Tibial nerve (tissue), 4 donors: ENCODE measurements at regions not wholly inside any gene's neighbourhood (a gene's known extent, or its start where the extent isn't known, plus 50 kb on each side); places are given as distances from the start of the nearest gene placed in this dataset.

Source experiments
- DNase-seq, 2 donors: peaks; one replicate each; pipeline ENCODE4 v3.0.0-alpha.2; 2019; ENCODE audit warnings: low spot score in 2 of 2
- H3K27ac ChIP-seq, 4 donors: fragments of 200-600 bp; sonication (generic) in 3 of 4; one replicate each; pipeline ENCODE4 v1.5.1; 2017 to 2019; ENCODE audit warnings: mild to moderate bottlenecking in 1 of 4
- H3K27me3 ChIP-seq, 2 donors: fragments of 200-600 bp; sonication (generic) in 1 of 2; one replicate each; pipeline versions ENCODE4 v1.5.1 to v1.6.0; 2017 to 2019
- H3K36me3 ChIP-seq, 3 donors: fragments of 200-600 bp; sonication (generic); one replicate each; pipeline ENCODE4 v1.5.1; 2018 to 2019
- H3K4me1 ChIP-seq, 4 donors: fragments of 200-600 bp; sonication (generic) in 3 of 4; one replicate each; pipeline ENCODE4 v1.5.1; 2017 to 2019
- H3K4me3 ChIP-seq, 4 donors: fragments of 200-600 bp; sonication (generic) in 3 of 4; one replicate each; pipeline ENCODE4 v1.5.1; 2017 to 2019; ENCODE audit warnings: mild to moderate bottlenecking in 1 of 4, moderate library complexity in 1 of 4
- H3K9me3 ChIP-seq, 4 donors: fragments of 200-600 bp; sonication (generic) in 3 of 4; one replicate each; pipeline ENCODE4 v1.5.1; 2017 to 2019
- EP300 ChIP-seq, 2 donors: sonication (generic); formaldehyde crosslinking; IDR thresholded peaks; one replicate each; pipeline ENCODE4 v1.6.1; 2017; ENCODE audit warnings: antibody characterized with exemption in 2 of 2, mild to moderate bottlenecking in 1 of 2
- POLR2A ChIP-seq, 2 donors: fragments of 450-650 bp; IDR thresholded peaks; one replicate each; pipeline ENCODE4 v1.6.1; 2017; ENCODE audit warnings: antibody characterized with exemption in 2 of 2, mild to moderate bottlenecking in 2 of 2, moderate library complexity in 2 of 2
- WGBS, 2 donors: methylation state at CpG; one replicate each; pipeline ENCODE4 v1.1.5; 2018; 5-methylcytosine and 5-hydroxymethylcytosine counted together
- TF ChIP-seq, protein P1 (sequence below), 5 experiments: fragments of 200-600 bp in 3 of 5; fragments of 450-650 bp in 2 of 5; sonication (generic) in 3 of 5; IDR thresholded peaks; one replicate each; pipeline ENCODE4 v1.5.1; 2016 to 2019; ENCODE audit warnings: antibody characterized with exemption in 5 of 5, mild to moderate bottlenecking in 3 of 5, moderate library complexity in 2 of 5

DNA sequence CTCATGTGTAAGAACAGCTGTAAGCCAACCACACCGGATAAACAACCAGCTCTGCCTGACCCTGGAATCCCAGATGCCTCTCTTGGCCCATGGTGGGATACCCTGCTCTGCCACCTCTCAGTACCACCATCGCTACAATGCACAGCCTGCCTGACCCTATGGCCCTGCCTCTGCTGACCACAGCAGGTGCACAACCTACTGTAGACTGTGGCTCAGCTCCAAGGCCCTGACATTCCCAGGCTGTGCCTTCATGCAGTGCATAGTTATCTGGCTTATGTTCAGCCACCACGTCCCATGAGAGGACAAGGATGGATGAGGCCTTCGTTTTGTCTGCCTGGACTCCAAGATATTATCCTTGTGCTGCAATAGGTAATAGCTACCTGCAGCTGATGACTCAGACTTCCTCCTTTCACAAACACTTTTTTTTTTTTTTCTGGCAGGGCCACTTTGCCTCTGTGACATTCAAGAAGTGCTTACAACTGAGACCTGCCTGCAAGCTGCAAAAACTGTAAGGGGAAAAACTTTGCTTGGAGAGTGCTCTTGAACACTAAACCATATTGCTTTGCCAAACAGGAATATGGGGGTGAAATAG lies 177.7 kb downstream of the URB2 start:
- H3K27me3 ChIP-seq, result no peaks in the 10 kb centered on the region
- DNase-seq, result no peak
- H3K27ac ChIP-seq, result no peak overlapping the region
- 82 to 90% methylated on average over 4 of the region's 4 CpGs for WGBS, 2 donors
- peaks cover 0 to 25% (median 0%) of the 10 kb centered on the region in 4 donors for H3K9me3 ChIP-seq
- no peak for TF ChIP-seq EP300 (IDR thresholded peaks at IDR 0.05)
- TF ChIP-seq POLR2A (IDR thresholded peaks at IDR 0.05), result no peak
- TF ChIP-seq, protein P1, sequence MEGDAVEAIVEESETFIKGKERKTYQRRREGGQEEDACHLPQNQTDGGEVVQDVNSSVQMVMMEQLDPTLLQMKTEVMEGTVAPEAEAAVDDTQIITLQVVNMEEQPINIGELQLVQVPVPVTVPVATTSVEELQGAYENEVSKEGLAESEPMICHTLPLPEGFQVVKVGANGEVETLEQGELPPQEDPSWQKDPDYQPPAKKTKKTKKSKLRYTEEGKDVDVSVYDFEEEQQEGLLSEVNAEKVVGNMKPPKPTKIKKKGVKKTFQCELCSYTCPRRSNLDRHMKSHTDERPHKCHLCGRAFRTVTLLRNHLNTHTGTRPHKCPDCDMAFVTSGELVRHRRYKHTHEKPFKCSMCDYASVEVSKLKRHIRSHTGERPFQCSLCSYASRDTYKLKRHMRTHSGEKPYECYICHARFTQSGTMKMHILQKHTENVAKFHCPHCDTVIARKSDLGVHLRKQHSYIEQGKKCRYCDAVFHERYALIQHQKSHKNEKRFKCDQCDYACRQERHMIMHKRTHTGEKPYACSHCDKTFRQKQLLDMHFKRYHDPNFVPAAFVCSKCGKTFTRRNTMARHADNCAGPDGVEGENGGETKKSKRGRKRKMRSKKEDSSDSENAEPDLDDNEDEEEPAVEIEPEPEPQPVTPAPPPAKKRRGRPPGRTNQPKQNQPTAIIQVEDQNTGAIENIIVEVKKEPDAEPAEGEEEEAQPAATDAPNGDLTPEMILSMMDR (IDR thresholded peaks at IDR 0.05), result no peak
- no peaks in the 10 kb centered on the region for H3K4me1 ChIP-seq
- H3K36me3 ChIP-seq, result no peaks in the 10 kb centered on the region
- H3K4me3 ChIP-seq, result no peak overlapping the region

DNA sequence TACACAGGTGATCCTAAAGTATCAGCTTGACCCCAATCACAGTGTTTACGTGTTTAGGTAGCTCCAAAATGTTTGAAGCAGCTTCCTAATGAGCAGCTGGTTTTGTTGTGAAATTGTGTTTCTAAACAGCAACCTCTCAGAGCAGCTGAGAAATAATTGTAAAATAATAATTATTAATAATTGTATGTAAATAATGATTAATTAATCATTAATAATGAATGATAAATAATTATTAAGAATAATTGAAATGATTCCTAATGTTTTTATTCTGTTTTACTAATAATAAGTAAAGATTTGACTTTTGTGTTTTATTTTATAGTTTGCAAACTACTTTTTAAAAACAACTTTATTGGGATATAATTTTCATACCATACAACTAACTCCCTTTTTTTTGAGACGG lies 182.2 kb downstream of the URB2 start:
- no peak overlapping the region for H3K27ac ChIP-seq
- no peaks in the 10 kb centered on the region for H3K36me3 ChIP-seq
- TF ChIP-seq, protein P1 (IDR thresholded peaks at IDR 0.05), result no peak
- TF ChIP-seq POLR2A (IDR thresholded peaks at IDR 0.05) (no peak), EP300 (IDR thresholded peaks at IDR 0.05) (no peak)
- H3K4me3 ChIP-seq, result no peak overlapping the region
- peaks cover 0 to 43% (median 5%) of the 10 kb centered on the region in 4 donors for H3K9me3 ChIP-seq
- no peak for DNase-seq
- H3K4me1 ChIP-seq, result no peaks in the 10 kb centered on the region
- 80 to 82% methylated on average over 2 of the region's 2 CpGs for WGBS, 2 donors
- H3K27me3 ChIP-seq, result no peaks in the 10 kb centered on the region

DNA sequence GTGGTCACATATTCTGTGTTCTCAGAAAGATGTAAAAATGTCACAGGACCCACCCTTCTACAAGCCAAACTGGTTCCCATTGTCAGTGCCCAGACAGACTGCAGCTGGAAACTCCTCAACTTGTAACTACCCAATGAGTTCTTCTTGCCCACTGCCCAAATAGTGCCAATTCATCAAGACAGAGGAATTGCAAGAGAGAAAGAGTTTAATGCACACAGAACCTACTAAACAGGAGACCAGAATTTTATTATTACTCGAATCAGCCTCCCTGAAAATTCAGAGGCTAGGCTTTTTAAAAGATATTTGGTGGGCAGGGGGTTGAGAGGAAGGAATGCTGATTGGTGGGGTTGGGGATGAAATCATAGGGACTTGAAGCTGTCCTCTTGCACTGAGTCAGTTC lies 184.1 kb downstream of the URB2 start:
- H3K4me3 ChIP-seq, result no peak overlapping the region
- TF ChIP-seq, protein P1 (IDR thresholded peaks at IDR 0.05), result no peak
- no peak for TF ChIP-seq EP300 (IDR thresholded peaks at IDR 0.05)
- no peak for TF ChIP-seq POLR2A (IDR thresholded peaks at IDR 0.05)
- no peaks in the 10 kb centered on the region for H3K36me3 ChIP-seq
- no peak overlapping the region for H3K27ac ChIP-seq
- peaks cover 0 to 28% (median 5%) of the 10 kb centered on the region in 4 donors for H3K9me3 ChIP-seq
- H3K4me1 ChIP-seq, result no peaks in the 10 kb centered on the region
- no peaks in the 10 kb centered on the region for H3K27me3 ChIP-seq
- DNase-seq, result no peak
- WGBS, 2 donors, result 73% methylated on average over 1 of the region's 1 CpG

DNA sequence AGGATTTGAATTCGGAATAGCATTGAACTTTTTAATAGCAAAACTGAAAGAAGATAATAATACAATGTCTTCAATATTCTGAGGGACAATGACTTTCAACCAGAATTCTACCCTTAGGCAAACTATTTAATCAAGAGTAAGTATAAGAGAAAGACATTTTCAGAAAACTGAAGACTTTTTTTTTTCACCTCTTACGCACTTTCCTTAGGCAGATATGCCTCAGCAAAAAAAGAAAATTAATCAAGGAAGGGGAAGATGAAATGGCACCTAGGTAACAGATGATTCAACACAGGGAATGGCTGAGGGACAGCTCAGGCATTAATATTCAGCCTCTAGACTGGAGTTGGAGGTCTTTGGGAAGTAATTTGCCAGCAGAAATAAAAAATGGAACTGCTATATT lies 184.9 kb downstream of the URB2 start:
- Histone ChIP-seq H3K9me3 (peaks cover 0 to 20% (median 5%) of the 10 kb centered on the region in 4 donors), H3K4me3 (no peak overlapping the region), H3K4me1 (no peaks in the 10 kb centered on the region), H3K27ac (no peak overlapping the region), H3K36me3 (no peaks in the 10 kb centered on the region), H3K27me3 (no peaks in the 10 kb centered on the region)
- 85 to 88% methylated on average over 2 of the region's 2 CpGs for WGBS, 2 donors
- TF ChIP-seq, protein P1 (IDR thresholded peaks at IDR 0.05), result no peak
- TF ChIP-seq POLR2A (IDR thresholded peaks at IDR 0.05), result no peak
- TF ChIP-seq EP300 (IDR thresholded peaks at IDR 0.05), result no peak
- no peak for DNase-seq

DNA sequence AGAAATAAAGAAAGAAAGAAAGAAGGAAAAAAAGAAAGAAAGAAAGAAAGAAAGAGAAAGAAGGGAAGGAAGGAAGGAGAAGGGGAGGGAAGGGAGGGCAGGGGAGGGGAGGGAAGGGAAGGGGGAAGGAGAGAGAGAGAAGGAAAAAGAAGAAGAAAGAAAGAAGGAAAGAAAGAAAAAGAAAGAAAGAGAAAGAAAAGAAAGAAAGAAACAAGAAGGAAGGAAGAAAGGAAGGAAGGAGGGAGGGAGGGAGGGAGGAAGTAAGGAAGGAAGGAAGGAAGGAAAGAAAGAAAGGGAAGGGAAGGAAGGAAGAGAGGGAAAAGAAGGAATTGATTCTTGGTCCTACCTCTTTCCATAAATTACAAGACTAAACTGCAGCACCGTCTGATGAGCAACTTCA lies 186.1 kb downstream of the URB2 start:
- WGBS, 2 donors, result 56 to 77% methylated on average over 1 of the region's 1 CpG
- TF ChIP-seq POLR2A (IDR thresholded peaks at IDR 0.05) (no peak), EP300 (IDR thresholded peaks at IDR 0.05) (no peak)
- TF ChIP-seq, protein P1 (IDR thresholded peaks at IDR 0.05), result no peak
- peaks cover 0 to 18% (median 5%) of the 10 kb centered on the region in 4 donors for H3K9me3 ChIP-seq
- no peaks in the 10 kb centered on the region for H3K27me3 ChIP-seq
- H3K27ac ChIP-seq, result no peak overlapping the region
- no peaks in the 10 kb centered on the region for H3K36me3 ChIP-seq
- no peaks in the 10 kb centered on the region for H3K4me1 ChIP-seq
- DNase-seq, result no peak
- H3K4me3 ChIP-seq, result no peak overlapping the region
